GM13976 (cell line): ENCODE measurements at regions not wholly inside any gene's neighbourhood (a gene's known extent, or its start where the extent isn't known, plus 50 kb on each side); places are given as distances from the start of the nearest gene placed in this dataset.

ENCODE experiments used
- DNase-seq: peaks from one replicate; pipeline ENCODE4 v3.0.0; 2012; ENCODE audit warnings: low spot score
- in situ Hi-C: fragments of 300-500 bp; cut with MboI; formaldehyde crosslinking; loops from one replicate; pipeline ENCODE4 v1.12.0; 2022; ENCODE audit warnings: low sequenced_read_pairs, mixed read lengths, inconsistent platforms; ENCODE audit not compliant: unreplicated experiment
- TF ChIP-seq, protein P1 (sequence below): IDR thresholded peaks from 2 replicates; pipeline ENCODE4 v1.5.1; 2012; ENCODE audit warnings: borderline replicate concordance, mild to moderate bottlenecking; ENCODE audit not compliant: insufficient read depth; ENCODE audit errors: extremely low read depth, missing control alignments, control extremely low read depth

DNA sequence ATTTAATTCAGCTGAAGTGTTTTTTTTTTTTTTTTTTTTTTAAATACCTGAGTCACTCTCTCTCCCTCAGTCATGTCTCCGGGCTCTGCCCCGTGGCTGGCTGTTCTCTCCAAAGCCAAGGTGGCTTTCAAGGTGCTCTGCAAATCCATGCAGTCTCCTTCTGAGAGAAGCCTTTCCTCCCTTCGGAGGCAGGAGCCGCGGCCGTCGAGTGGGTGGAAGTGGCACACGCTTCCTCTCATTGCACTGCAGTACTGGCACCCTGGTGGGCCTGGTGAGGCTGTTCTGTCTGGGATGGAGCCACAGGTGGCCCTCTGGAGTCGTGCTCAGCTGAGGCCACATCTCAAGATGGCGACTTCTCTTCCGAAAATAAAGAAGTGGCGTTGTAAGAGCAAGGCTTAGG lies 221.8 kb downstream of the GLRX3 start:
- in situ Hi-C loops, result no loop called here
- TF ChIP-seq, protein P1, sequence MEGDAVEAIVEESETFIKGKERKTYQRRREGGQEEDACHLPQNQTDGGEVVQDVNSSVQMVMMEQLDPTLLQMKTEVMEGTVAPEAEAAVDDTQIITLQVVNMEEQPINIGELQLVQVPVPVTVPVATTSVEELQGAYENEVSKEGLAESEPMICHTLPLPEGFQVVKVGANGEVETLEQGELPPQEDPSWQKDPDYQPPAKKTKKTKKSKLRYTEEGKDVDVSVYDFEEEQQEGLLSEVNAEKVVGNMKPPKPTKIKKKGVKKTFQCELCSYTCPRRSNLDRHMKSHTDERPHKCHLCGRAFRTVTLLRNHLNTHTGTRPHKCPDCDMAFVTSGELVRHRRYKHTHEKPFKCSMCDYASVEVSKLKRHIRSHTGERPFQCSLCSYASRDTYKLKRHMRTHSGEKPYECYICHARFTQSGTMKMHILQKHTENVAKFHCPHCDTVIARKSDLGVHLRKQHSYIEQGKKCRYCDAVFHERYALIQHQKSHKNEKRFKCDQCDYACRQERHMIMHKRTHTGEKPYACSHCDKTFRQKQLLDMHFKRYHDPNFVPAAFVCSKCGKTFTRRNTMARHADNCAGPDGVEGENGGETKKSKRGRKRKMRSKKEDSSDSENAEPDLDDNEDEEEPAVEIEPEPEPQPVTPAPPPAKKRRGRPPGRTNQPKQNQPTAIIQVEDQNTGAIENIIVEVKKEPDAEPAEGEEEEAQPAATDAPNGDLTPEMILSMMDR, result no peak
- no peak for DNase-seq

DNA sequence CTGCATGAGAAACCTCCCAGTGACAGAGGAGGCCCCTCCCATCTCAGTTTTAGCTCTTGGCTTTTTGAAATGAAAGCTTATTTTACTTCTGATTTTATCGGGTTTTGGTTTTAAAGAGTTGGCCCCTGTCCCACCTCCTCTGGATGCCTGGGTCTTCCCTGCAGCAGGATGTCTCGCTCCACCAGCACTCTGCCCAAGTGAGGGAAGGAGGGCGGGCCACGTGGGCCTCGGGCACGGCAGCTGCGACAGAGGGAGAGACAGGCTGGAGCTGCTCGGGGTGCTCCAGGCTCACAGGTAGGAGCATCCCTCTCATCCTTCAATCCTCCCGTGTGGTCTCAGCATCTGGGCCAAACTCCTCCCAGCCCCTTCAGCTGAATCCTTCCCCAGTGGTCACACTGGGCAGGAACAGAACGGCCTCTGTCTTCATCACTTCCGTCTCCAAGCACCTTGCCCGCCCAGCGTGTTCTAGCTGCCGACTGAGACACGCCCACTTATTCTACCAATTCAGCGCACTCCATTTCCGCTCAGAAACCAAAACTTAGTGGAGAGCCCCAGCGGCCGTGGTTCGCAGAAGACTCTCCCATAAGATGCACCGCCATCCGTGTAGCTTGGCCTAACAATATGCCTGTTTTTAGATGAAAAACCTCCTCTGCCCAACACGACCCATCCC lies 222.9 kb downstream of the GLRX3 start:
- in situ Hi-C loops, result no loop called here
- no peak for DNase-seq
- TF ChIP-seq, protein P1, result no peak

DNA sequence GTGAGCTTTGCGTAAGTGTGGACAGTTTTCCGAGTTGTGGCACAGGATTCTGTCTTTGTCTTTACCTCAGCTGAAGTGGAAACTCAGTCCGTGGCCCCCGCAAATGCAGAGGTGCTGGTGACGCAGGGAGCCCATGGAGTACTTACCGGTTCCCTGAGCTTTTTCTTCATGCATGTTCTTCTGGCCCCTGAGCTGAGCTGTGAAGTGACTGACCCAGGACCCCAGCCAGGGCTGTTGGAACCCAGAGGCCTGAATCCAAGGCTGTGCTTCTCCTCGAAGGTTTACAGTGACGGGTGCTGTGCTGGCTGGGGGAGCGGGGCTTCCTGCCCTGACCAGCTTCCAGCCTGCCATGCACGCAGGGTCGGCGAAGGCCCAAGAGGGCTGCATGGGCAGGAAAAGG lies 223.5 kb downstream of the GLRX3 start:
- TF ChIP-seq, protein P1, result no peak
- DNase-seq, result no peak
- in situ Hi-C loops, result no loop called here

DNA sequence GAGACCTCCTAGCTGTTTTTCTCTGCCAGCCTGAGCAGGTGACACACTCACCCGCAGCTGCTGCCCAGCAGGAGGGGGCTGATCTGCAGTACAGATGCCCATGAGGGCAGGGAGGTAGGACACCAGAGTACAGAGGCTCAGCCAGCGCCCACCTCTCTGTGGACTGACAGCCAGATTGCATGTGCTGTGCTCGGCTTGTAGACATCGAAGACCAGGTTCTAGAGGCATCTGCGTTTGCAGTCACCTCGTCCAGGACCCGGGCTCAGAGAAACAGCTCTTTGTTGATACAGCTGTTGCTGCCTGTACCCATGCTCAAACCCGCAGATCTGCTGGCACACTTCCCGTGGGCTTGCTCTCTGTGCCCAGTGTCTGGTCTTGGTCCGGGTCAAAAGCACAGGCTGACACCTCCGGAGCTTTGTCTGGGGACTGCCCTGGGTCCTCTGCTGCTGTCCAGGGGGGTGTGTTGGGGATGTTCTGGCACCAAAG lies 224.7 kb downstream of the GLRX3 start:
- no peak for DNase-seq
- in situ Hi-C loops, result no loop called here
- TF ChIP-seq, protein P1, result no peak

- no peak for DNase-seq
- TF ChIP-seq, protein P1, result no peak
- in situ Hi-C loops, result no loop called here
Measured at GRCh38 chr10:130361351-130362105, 225.3 kb downstream of the GLRX3 start.

GRCh38 chr10:130362308-130362761 lies 226.1 kb downstream of the GLRX3 start:
- DNase-seq, result no peak
- TF ChIP-seq, protein P1, result no peak

DNA sequence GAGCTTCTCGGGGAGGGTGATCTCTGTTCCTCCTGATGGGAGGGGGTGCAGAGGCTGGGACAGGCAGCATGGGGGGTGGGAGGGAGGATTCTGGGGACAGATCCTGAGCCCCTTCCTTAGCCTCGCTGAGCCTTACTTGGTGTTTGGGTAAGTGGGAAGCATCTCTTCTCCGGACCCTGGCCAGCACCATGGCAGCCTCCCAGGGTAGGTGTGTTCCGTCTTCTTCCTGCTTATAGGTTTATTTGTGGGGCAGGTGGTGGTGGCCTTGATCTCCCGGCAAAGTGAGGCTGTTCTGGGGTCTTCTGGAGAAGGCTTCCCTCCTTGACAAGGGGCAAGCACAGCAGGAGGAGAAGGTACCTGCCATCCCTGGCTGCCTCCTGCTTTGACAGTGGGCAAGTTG lies 226.9 kb downstream of the GLRX3 start:
- TF ChIP-seq, protein P1, result no peak
- in situ Hi-C loops, result no loop called here
- DNase-seq, result no peak

More at GRCh38 chr10:130362308-130362761, 226.1 kb downstream of the GLRX3 start:
- in situ Hi-C loops, result no loop called here
